MM.1S (cell line): ENCODE measurements at regions not wholly inside any gene's neighbourhood (a gene's known extent, or its start where the extent isn't known, plus 50 kb on each side); places are given as distances from the start of the nearest gene placed in this dataset.

Experiments used
- EZH2 ChIP-seq: fragments of 300-600 bp; sonication (generic); optimal IDR thresholded peaks from 2 replicates; pipeline ENCODE3; 2017; ENCODE audit warnings: low read depth, mild to moderate bottlenecking, antibody characterized with exemption, low read length, mixed read lengths
- EZH2phosphoT487 ChIP-seq: fragments of 300-600 bp; sonication (generic); IDR thresholded peaks from 2 replicates; pipeline ENCODE4 v1.6.1; 2018; ENCODE audit warnings: antibody characterized with exemption, low read length
- TF ChIP-seq, protein P1 (sequence below): fragments of 300-600 bp; sonication (generic); IDR thresholded peaks from 2 replicates; pipeline ENCODE4 v1.5.1; 2016; ENCODE audit warnings: antibody characterized with exemption, low read length, mixed read lengths

DNA sequence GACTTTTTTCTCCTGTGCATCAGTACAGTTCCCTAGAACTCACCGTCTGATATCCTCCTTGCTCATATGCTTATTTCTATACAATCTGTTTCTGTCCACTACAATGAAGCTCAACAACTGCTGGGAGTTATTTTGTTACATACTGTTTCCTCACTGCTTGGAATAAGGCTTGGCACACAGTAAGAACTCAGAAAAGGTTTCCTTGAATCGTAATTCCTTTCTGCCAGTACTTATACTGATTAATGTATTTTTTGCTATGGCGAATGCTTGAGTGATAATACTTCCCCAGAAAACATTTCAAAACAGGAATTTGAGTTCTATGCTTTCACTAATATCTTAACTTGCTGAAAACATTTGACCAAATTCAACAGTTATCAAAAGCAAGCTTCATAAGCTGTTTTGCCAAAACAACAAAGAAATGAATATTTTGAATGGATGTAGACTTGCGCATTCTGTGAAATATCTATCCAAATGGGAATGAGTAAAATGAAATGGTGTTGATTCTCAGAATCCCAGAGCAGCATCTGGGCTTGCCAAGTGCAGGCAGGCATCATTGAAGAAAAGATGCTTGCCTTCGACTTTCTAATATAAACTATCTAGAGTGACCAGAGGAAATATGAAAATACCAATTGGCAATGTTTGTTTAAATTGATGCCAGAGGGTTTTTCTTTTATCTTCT lies 286.3 kb downstream of the RAP2B start:
- TF ChIP-seq EZH2 (no peak), EZH2phosphoT487 (no peak)
- TF ChIP-seq, protein P1, sequence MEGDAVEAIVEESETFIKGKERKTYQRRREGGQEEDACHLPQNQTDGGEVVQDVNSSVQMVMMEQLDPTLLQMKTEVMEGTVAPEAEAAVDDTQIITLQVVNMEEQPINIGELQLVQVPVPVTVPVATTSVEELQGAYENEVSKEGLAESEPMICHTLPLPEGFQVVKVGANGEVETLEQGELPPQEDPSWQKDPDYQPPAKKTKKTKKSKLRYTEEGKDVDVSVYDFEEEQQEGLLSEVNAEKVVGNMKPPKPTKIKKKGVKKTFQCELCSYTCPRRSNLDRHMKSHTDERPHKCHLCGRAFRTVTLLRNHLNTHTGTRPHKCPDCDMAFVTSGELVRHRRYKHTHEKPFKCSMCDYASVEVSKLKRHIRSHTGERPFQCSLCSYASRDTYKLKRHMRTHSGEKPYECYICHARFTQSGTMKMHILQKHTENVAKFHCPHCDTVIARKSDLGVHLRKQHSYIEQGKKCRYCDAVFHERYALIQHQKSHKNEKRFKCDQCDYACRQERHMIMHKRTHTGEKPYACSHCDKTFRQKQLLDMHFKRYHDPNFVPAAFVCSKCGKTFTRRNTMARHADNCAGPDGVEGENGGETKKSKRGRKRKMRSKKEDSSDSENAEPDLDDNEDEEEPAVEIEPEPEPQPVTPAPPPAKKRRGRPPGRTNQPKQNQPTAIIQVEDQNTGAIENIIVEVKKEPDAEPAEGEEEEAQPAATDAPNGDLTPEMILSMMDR: no peak
